ENCODE measurements at regions not wholly inside any gene's neighbourhood (a gene's known extent, or its start where the extent isn't known, plus 50 kb on each side); places are given as distances from the start of the nearest gene placed in this dataset.

DNA sequence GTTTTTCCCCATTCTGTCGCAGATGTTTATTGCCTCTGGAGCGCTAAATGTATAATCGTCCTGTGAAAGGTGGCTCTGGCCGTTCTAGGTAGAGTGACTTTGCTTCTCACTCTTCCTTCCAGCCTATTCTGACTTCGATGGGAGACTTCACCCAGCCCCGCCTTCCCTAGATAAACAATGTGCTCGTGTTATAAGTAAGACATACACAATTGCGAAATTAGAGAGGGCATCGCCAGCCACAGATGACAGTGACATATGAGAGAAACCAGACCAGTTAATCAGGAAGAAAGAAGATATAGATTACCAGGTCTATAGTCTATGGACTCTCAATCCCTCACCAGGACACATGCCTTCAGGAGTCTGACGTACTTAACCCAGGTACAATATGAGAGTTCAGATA, 1050.5 kb upstream of the AUTS2 start:
- Histone ChIP-seq H3K4me3 (no peak overlapping the region), H3K27ac (no peak overlapping the region), H3K4me1 (no peaks in the 10 kb centered on the region), H3K27me3 (peaks cover 0 to 7% (median 0%) of the 10 kb centered on the region in 4 donors), H3K9me3 (no peaks in the 10 kb centered on the region), H3K36me3 (no peaks in the 10 kb centered on the region)
- WGBS, 2 donors, result 51 to 66% methylated on average over 8 to 10 of the region's 10 CpGs
- intact Hi-C loops (cut with DNase I), result no loop called here
- no peak for DNase-seq
- no peak for TF ChIP-seq POLR2A (IDR thresholded peaks at IDR 0.05)
- TF ChIP-seq, protein P1, sequence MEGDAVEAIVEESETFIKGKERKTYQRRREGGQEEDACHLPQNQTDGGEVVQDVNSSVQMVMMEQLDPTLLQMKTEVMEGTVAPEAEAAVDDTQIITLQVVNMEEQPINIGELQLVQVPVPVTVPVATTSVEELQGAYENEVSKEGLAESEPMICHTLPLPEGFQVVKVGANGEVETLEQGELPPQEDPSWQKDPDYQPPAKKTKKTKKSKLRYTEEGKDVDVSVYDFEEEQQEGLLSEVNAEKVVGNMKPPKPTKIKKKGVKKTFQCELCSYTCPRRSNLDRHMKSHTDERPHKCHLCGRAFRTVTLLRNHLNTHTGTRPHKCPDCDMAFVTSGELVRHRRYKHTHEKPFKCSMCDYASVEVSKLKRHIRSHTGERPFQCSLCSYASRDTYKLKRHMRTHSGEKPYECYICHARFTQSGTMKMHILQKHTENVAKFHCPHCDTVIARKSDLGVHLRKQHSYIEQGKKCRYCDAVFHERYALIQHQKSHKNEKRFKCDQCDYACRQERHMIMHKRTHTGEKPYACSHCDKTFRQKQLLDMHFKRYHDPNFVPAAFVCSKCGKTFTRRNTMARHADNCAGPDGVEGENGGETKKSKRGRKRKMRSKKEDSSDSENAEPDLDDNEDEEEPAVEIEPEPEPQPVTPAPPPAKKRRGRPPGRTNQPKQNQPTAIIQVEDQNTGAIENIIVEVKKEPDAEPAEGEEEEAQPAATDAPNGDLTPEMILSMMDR (IDR thresholded peaks at IDR 0.05), result no peak

- Histone ChIP-seq H3K9me3 (no peaks in the 10 kb centered on the region), H3K4me3 (no peak overlapping the region), H3K27me3 (no peaks in the 10 kb centered on the region), H3K4me1 (no peaks in the 10 kb centered on the region), H3K36me3 (no peaks in the 10 kb centered on the region), H3K27ac (no peak overlapping the region)
- no peak for TF ChIP-seq POLR2A (IDR thresholded peaks at IDR 0.05)
- TF ChIP-seq, protein P1 (IDR thresholded peaks at IDR 0.05), result no peak
- no peak for DNase-seq
- intact Hi-C loops (cut with DNase I), result no loop called here
- 81 to 95% methylated on average over 2 of the region's 2 CpGs for WGBS, 2 donors
Observed at GRCh38 chr7:68550027-68550426, 1048.2 kb upstream of the AUTS2 start.

DNA sequence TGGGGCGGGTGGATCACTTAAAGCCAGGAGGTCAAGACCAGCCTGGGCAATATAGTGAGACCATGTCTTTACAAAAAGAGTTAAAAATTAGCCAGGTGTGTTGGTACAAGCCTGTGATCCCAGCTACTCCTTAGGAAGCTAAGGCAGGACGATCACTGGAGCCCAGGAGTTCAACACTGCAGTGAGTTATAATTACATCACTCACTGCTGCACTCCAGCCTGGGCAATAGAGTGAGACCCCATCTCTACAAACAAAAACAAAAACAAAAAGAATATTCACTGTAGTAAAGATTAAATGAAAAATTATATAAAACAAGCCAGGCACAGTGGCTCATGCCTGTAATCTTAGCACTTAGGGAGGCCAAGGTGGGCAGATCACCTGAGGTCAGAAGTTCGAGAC, 1047.6 kb upstream of the AUTS2 start:
- Histone ChIP-seq H3K9me3 (no peaks in the 10 kb centered on the region), H3K4me1 (no peaks in the 10 kb centered on the region), H3K27ac (no peak overlapping the region), H3K36me3 (no peaks in the 10 kb centered on the region), H3K4me3 (no peak overlapping the region), H3K27me3 (no peaks in the 10 kb centered on the region)
- WGBS, 2 donors, result 66 to 69% methylated on average over 3 of the region's 3 CpGs
- intact Hi-C loops (cut with DNase I), result no loop called here
- TF ChIP-seq POLR2A (IDR thresholded peaks at IDR 0.05), result no peak
- TF ChIP-seq, protein P1 (IDR thresholded peaks at IDR 0.05), result no peak
- DNase-seq, result no peak

DNA sequence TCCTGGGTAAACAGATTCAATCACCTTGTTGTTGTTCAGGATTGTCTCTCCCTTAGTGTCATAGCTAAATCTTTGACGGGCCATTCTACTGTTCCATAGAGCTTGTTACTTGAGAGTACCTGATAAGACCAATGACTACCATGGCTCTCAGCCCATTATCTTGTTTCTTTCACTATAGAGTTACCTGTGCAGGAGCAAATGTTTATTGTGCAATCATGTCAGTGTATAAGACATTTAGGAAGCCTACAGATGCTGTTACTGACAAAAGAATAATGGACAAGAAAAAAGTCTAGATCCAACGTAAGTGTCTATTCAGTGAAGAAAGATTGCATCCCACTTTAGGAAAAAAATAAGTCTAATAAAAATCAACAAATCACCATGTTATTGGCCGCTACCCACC, 1041.7 kb upstream of the AUTS2 start:
- TF ChIP-seq, protein P1 (IDR thresholded peaks at IDR 0.05), result no peak
- TF ChIP-seq POLR2A (IDR thresholded peaks at IDR 0.05), result no peak
- Histone ChIP-seq H3K27me3 (no peaks in the 10 kb centered on the region), H3K9me3 (no peaks in the 10 kb centered on the region), H3K4me1 (no peaks in the 10 kb centered on the region), H3K36me3 (no peaks in the 10 kb centered on the region), H3K27ac (no peak overlapping the region), H3K4me3 (no peak overlapping the region)
- intact Hi-C loops (cut with DNase I), result no loop called here
- WGBS, 2 donors, result 67 to 72% methylated on average over 3 of the region's 3 CpGs
- no peak for DNase-seq

GRCh38 chr7:68559518-68559917, 1038.8 kb upstream of the AUTS2 start:
- Histone ChIP-seq H3K27me3 (no peaks in the 10 kb centered on the region), H3K4me3 (no peak overlapping the region), H3K36me3 (no peaks in the 10 kb centered on the region), H3K9me3 (no peaks in the 10 kb centered on the region), H3K27ac (no peak overlapping the region), H3K4me1 (no peaks in the 10 kb centered on the region)
- WGBS, 2 donors, result 85 to 88% methylated on average over 1 of the region's 1 CpG
- no peak for TF ChIP-seq POLR2A (IDR thresholded peaks at IDR 0.05)
- TF ChIP-seq, protein P1 (IDR thresholded peaks at IDR 0.05), result no peak
- no peak for DNase-seq
- intact Hi-C loops (cut with DNase I), result no loop called here
